NT2/D1 (cell line): ENCODE measurements at regions not wholly inside any gene's neighbourhood (a gene's known extent, or its start where the extent isn't known, plus 50 kb on each side); places are given as distances from the start of the nearest gene placed in this dataset.

Experiments used
- SUZ12 ChIP-seq: IDR thresholded peaks from 2 replicates; pipeline ENCODE4 v1.6.1; 2011; ENCODE audit not compliant: insufficient read length, insufficient read depth; ENCODE audit errors: extremely low read depth
- YY1 ChIP-seq: IDR thresholded peaks from 2 replicates; pipeline ENCODE4 v1.6.1; 2011; ENCODE audit not compliant: insufficient read length, insufficient read depth
- ZNF274 ChIP-seq: IDR thresholded peaks from 2 replicates; pipeline ENCODE4 v1.6.1; 2011; ENCODE audit warnings: mild to moderate bottlenecking, low read depth, low read length

DNA sequence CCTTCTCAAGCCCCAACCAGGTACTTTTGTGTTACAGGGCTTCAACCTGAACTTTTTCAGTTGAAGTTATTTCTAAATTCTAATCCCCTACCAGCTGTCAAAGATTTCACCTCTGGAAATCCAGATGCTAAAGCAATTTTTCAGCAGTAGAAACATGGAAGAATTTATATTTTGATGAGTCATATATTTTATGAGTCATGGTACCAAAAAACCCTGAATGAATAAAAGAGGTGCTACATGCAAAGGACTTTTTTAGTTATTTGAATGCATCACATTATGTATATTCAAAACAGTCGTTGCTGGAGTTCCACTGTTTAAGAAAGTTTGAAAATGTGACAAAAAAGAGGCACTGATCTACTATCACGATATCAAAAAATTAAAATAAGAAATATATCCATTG lies 96.0 kb upstream of the ZNF385D start:
- no peak for TF ChIP-seq ZNF274
- no peak for TF ChIP-seq YY1
- no peak for TF ChIP-seq SUZ12
